ENCODE measurements at regions not wholly inside any gene's neighbourhood (a gene's known extent, or its start where the extent isn't known, plus 50 kb on each side); places are given as distances from the start of the nearest gene placed in this dataset.

- TF ChIP-seq SALL2 (tag by site-specific recombination; IDR thresholded peaks at IDR 0.05; ENCODE audit: borderline replicate concordance) (no peak), ZNF362 (tag by site-specific recombination; IDR thresholded peaks at IDR 0.05) (no peak), TCF7L2 (IDR thresholded peaks at IDR 0.05; ENCODE audit: borderline replicate concordance, low read depth, low read length) (no peak)
Measured at GRCh38 chr2:139835101-139835500, 1054.9 kb upstream of the NXPH2 start.
